Fibroblast of pulmonary artery (primary cell): ENCODE measurements at regions not wholly inside any gene's neighbourhood (a gene's known extent, or its start where the extent isn't known, plus 50 kb on each side); places are given as distances from the start of the nearest gene placed in this dataset.

Experiments
- DNase-seq: peaks from one replicate; pipeline ENCODE4 v3.0.0-alpha.2; 2010; ENCODE audit warnings: low read depth
- H3K4me3 ChIP-seq: replicated peaks from 2 replicates; pipeline ENCODE4 v1.5.1; 2011; ENCODE audit warnings: low read depth, mild to moderate bottlenecking, control low read depth, low read length, moderate library complexity
- CTCF ChIP-seq: IDR thresholded peaks from 2 replicates; pipeline ENCODE4 v1.5.1; 2011; ENCODE audit warnings: mild to moderate bottlenecking, control low read depth, low read length, inconsistent platforms; ENCODE audit errors: missing control alignments

- TF ChIP-seq CTCF = no peak
- no peak for DNase-seq
Measured at GRCh38 chr4:111628437-111628836, 516.8 kb upstream of the FAM241A start.

GRCh38 chr4:111630705-111631104 lies 514.5 kb upstream of the FAM241A start:
- no peak overlapping the region for H3K4me3 ChIP-seq
- TF ChIP-seq CTCF = peak; percentile 45
- DNase-seq = peak; percentile 51

More at GRCh38 chr4:111628437-111628836, 516.8 kb upstream of the FAM241A start:
- H3K4me3 ChIP-seq = no peak overlapping the region

- H3K4me3 ChIP-seq = no peak overlapping the region
- DNase-seq = peak; percentile 37
- TF ChIP-seq CTCF = peak; percentile 62
Measured at GRCh38 chr4:111631215-111631999, 513.8 kb upstream of the FAM241A start.

- no peak overlapping the region for H3K4me3 ChIP-seq
- no peak for TF ChIP-seq CTCF
- DNase-seq = peak; percentile 46
Measured at GRCh38 chr4:111632641-111633151, 512.6 kb upstream of the FAM241A start.

- DNase-seq = no peak
- no peak for TF ChIP-seq CTCF
- no peak overlapping the region for H3K4me3 ChIP-seq
Measured at GRCh38 chr4:111633663-111634266, 511.5 kb upstream of the FAM241A start.

GRCh38 chr4:111635646-111636045 lies 509.6 kb upstream of the FAM241A start:
- no peak for TF ChIP-seq CTCF
- H3K4me3 ChIP-seq = no peak overlapping the region
- DNase-seq = no peak
